Rectal smooth muscle tissue (tissue), 1 donor: ENCODE measurements at regions not wholly inside any gene's neighbourhood (a gene's known extent, or its start where the extent isn't known, plus 50 kb on each side); places are given as distances from the start of the nearest gene placed in this dataset.

Source experiments
- H3K27ac ChIP-seq: one replicate; pipeline ENCODE4 v1.7.0; 2013; ENCODE audit warnings: low read depth, low read length, inconsistent platforms
- H3K27me3 ChIP-seq: one replicate; pipeline ENCODE4 v1.7.0; 2013; ENCODE audit warnings: low read length; ENCODE audit not compliant: control insufficient read depth, insufficient read depth
- H3K36me3 ChIP-seq: one replicate; pipeline ENCODE4 v1.7.0; 2013; ENCODE audit warnings: low read length; ENCODE audit not compliant: control insufficient read depth, insufficient read depth
- H3K4me1 ChIP-seq: one replicate; pipeline ENCODE4 v1.7.0; 2013; ENCODE audit warnings: low read length; ENCODE audit not compliant: control insufficient read depth, insufficient read depth
- H3K4me3 ChIP-seq: one replicate; pipeline ENCODE4 v1.7.0; 2013; ENCODE audit warnings: low read length
- H3K9ac ChIP-seq: one replicate; pipeline ENCODE4 v1.7.0; 2013; ENCODE audit warnings: low read length

- no peaks in the 10 kb centered on the region for H3K27me3 ChIP-seq
- no peaks in the 10 kb centered on the region for H3K4me1 ChIP-seq
- no peaks in the 10 kb centered on the region for H3K36me3 ChIP-seq
- H3K9ac ChIP-seq = no peak overlapping the region
- no peak overlapping the region for H3K4me3 ChIP-seq
- no peak overlapping the region for H3K27ac ChIP-seq
Measured at GRCh38 chr18:37631422-37631821, 65.8 kb upstream of the CELF4 start.

GRCh38 chr18:37630334-37630733, 64.7 kb upstream of the CELF4 start:
- no peak overlapping the region for H3K27ac ChIP-seq
- H3K27me3 ChIP-seq = no peaks in the 10 kb centered on the region
- H3K9ac ChIP-seq = no peak overlapping the region
- no peaks in the 10 kb centered on the region for H3K4me1 ChIP-seq
- no peaks in the 10 kb centered on the region for H3K36me3 ChIP-seq
- no peak overlapping the region for H3K4me3 ChIP-seq

- Histone ChIP-seq H3K36me3 (no peaks in the 10 kb centered on the region), H3K4me3 (no peak overlapping the region), H3K27ac (no peak overlapping the region), H3K27me3 (no peaks in the 10 kb centered on the region), H3K9ac (no peak overlapping the region), H3K4me1 (no peaks in the 10 kb centered on the region)
Measured at GRCh38 chr18:37628470-37629220, 63.0 kb upstream of the CELF4 start.

- Histone ChIP-seq H3K4me1 (no peaks in the 10 kb centered on the region), H3K36me3 (no peaks in the 10 kb centered on the region), H3K9ac (no peak overlapping the region), H3K27me3 (no peaks in the 10 kb centered on the region), H3K27ac (no peak overlapping the region), H3K4me3 (no peak overlapping the region)
Measured at GRCh38 chr18:37624318-37624717, 58.7 kb upstream of the CELF4 start.

GRCh38 chr18:37619964-37620363, 54.4 kb upstream of the CELF4 start:
- no peak overlapping the region for H3K4me3 ChIP-seq
- H3K9ac ChIP-seq = no peak overlapping the region
- no peaks in the 10 kb centered on the region for H3K4me1 ChIP-seq
- no peak overlapping the region for H3K27ac ChIP-seq
- no peaks in the 10 kb centered on the region for H3K36me3 ChIP-seq
- no peaks in the 10 kb centered on the region for H3K27me3 ChIP-seq

- Histone ChIP-seq H3K4me3 (no peak overlapping the region), H3K36me3 (no peaks in the 10 kb centered on the region), H3K9ac (no peak overlapping the region), H3K27me3 (no peaks in the 10 kb centered on the region), H3K4me1 (no peaks in the 10 kb centered on the region), H3K27ac (no peak overlapping the region)
Measured at GRCh38 chr18:37617623-37618022, 52.0 kb upstream of the CELF4 start.
